HG02759 (cell line): ENCODE measurements at regions not wholly inside any gene's neighbourhood (a gene's known extent, or its start where the extent isn't known, plus 50 kb on each side); places are given as distances from the start of the nearest gene placed in this dataset.
"Not testable (repeated sequence)": the region's sequence is repeated elsewhere in the genome, so short reads cannot be mapped to it uniquely, and the experiment has no call there.

Source experiments
- ATAC-seq: cut with Tn5 transposase; IDR thresholded peaks from one replicate; pipeline ENCODE4 v1.9.1; 2021; ENCODE audit warnings: mild to moderate bottlenecking, moderate library complexity; ENCODE audit not compliant: unreplicated experiment

DNA sequence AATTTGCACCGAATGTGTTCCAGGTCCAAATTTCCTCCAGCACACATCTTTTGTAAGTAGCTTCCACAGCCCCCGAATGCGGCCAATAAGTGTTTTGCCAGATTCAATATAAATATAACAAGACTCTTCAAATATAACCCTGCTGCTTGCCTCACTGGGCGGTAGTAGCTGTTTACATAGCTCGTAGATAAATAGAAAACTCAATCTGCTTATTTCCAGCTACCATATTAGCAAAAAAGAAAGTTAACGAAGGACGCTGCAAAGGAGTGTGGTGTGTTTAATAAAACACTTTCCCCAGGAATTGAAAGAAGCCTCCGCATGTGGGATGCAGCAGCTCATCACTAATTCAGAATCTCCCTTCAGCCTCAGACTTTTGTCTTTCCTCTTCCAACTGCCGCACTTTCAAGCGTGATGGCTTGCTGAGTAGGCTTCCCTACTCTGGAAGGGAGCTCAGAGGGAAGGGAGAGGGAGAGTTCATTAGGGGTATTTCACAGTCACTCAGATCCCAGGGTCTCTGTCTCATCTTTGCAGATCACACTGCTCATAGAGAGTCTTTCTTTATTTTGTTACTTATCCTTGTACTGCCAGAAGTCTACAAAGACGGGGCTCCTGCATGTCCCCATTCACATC, 367.0 kb downstream of the RND3 start:
- no peak for ATAC-seq

DNA sequence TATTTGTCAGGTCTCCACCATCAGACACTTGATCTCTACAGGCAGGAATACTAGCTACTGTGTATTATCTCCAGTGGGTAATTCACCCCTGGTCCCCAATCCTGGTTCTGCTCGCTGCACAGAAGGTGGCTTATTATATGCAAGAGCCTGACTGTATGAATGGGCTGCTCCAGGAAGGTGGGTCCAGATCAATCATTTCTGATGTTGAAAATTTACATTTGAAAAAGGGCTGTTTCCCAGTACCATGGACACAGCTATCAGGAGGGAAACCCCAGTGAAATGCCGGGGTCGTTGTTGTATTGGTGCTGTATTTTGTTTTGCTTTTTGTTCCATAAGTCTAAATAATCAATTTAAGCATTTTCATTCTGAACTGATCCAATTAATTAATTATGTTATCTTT, 367.6 kb downstream of the RND3 start:
- ATAC-seq = no peak

DNA sequence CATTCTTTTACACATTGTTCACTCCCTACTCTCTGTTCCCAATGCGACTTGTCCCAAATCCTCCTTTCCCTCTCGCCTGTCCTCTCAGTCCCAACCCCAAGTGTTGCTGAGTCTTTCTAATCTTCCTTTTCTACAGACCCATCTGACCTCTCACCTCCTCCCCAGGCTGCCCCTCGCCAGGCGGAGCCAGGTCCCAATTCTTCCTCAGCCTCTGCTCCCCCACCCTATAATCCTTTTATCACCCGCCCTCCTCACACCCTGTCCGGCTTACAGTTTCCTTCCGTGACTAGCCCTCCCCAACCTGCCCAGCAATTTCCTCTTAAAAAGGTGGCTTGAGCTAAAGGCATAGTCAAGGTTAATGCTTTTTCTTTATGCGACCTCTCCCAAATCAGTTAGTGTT, 373.4 kb downstream of the RND3 start:
- ATAC-seq = not testable (repeated sequence)

DNA sequence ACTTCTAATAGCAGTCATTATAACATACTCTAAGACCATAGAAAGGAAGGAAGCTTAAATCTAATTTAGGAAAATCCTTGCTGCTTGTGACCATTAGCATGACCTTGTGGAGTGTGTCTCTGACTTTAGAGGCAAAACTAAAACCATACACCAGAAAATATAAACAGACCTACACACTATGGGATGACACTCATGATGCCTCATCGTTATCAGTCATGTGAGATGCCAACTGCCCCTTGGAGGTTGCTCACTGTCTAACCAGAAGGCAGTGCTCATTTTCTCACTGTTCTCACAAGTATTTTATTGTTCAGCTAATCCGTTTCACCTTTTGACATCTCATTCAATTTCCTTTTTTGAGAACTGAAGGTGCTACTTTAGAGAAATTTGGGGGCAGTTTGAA, 376.9 kb downstream of the RND3 start:
- ATAC-seq = no peak

DNA sequence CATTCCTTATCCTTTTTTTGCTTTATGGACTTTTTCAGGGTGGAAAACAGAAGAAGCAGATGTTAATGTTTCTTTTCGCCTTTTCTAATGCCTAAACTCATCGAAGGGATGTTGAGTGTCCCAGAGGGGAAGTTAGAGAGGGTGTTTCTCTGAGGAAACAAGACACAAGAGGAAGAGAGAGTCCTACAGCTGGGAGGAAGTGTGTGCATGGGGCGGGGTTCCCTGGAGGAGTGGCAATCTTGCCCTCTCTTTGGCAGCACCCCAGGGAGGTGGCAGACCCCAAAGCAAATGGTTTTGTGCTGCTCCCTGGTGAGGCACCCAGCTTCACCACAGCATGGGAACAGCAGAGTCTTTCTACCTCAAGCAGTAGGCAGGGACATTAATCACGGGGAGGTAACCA, 377.6 kb downstream of the RND3 start:
- ATAC-seq = no peak

DNA sequence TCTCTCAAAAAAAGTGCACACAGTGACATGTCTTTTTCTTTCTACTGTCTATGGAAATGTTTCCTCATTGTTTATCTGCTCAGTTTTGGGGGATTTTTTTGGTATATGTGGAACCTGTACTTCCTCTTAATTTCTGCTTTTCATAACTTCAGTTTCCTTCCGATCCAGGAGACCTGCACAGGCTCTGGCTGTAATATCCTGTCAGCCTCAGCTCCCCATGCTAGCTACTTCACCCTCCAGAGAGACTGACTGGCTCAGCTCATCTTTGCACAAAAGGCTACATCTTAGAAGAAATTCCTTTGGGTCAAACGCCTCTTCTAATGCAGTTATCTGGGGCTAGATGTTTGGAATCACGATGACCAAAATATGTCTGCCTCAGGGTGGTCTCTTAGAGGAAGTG, 378.4 kb downstream of the RND3 start:
- ATAC-seq = no peak

DNA sequence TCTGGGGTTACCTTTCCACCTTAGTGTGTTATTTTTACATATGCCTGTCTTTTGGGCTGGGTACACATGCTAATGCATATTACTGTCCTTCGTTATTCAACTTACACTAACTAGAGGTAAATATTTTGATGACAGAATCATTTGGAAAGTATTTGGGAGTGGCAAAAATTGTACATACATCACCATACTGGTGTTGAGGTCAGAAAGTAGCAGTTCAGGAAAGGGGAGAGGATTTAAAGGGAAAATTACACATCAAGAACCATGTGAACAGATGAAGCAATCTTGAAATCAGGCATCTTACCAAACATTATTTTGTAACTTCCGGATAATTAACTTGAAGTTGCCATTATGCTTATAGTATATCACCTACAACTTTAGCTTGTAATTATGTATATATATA, 379.7 kb downstream of the RND3 start:
- ATAC-seq = no peak

DNA sequence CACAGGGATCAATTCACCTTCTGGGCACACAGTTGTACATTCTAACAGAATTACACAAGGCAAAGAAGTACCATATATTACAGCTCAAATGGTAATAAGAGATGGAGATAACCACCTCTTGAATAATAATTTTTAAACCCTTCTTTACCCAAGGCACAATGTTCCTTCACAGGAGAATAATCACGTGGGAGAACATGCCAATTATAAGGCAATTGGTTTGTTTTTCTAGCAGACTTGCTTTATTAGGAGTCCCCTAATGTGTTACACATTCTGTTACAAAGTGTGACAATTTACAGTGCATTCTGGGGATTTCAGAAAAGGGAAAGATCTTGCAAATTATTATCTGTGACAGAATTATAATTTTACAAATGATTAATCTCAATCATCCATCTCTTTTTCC, 380.3 kb downstream of the RND3 start:
- ATAC-seq = no peak

DNA sequence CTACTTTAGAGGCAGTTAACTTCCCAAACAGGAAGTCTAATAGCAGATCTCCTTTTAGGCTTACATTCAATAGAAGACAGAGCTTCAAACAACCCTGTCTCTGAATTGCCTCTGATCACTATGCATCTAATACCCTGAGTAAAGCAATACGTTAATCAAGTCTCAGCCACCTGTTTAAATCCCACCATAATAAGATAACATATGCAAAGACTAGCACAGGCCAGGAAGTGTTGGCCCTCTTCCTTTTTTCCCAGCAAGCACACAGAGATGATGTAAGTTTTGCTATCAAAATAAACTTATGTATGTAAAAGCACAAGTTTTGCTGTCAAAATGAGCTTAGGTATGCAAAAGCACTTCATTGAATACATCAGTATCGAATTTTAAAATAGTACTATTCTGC, 385.5 kb downstream of the RND3 start:
- no peak for ATAC-seq

DNA sequence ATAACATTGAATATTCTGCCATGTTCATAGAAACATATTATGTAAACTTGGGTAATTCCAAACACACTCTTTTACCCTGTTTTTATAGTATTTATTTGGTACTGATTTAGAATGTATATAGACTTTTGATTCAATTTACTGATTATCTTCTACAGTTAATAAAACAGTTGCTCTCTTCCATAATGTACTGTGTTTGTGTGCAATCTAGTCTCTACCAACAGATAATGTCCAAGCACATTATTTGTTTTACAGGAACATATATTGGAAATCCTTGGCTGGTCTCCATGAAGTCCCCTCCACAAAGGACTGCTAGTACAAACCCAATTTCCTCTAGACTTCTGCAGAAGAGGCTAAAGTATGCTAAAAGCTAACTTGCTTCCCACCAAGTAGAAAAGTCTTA, 386.6 kb downstream of the RND3 start:
- no peak for ATAC-seq

DNA sequence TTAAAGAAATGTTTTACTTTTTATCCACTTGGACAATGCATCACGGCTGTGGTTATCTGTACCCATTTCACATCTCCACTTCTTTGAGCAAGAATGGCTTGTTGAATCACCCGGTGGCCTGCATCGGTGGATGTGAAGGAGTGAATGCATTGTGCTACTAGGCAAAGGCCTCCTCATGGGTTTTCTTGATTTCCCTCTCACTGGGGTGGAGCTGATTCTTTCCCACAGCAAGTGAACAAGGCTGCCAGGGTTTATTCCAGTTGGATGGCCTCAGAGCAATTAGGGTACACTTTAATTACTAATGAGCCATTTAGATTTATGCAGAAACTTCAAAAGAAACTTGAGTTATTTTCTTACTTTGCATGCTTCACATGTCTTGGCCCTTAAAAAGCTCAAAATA, 387.1 kb downstream of the RND3 start:
- no peak for ATAC-seq

DNA sequence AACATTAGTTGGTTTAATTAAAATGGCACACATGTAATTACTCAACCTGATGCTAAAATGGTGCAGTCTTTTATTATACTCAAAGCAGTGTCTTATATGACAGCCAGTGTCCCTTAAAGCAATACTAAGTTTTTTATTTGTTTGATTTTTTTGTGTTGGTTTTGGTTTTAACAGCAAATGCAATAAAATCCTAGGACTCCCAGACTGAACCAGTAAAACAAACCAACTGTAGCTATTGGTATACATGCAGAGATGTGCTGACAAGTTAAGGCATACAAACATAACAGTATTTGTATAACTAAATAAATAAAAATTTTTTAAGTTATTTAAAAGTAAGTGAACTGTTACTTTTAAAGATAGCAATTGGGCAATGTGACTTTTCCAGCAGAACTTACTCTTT, 387.7 kb downstream of the RND3 start:
- no peak for ATAC-seq

DNA sequence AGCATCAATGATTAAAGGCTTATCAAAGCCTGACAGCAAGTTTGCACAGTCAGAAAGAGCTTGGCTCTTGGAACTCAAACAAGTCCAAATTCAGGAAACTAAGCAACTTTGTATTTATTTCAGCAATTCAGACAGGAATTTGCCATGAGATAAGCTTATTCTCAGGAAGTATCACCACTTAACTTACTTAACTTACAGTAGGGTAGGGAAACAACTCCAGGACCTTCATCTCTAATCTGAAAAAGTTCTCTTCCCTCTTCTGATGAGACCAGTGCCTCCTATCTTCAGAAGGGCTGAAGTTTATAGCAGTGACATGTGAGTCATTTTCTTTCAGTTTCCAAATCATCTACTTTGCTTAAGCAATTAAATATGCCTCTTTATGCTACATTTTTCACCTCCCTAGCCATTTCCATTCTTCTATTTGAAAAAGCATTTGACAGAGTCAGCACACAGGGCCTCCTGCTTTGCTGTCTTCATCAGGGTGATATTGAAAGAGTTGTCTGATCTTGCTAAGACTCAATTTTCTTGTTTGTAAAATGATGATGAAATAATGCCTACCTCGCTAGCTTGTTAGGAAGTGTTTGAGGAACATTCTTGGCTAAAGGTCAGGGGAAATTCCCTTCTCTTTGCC, 389.5 kb downstream of the RND3 start:
- no peak for ATAC-seq

DNA sequence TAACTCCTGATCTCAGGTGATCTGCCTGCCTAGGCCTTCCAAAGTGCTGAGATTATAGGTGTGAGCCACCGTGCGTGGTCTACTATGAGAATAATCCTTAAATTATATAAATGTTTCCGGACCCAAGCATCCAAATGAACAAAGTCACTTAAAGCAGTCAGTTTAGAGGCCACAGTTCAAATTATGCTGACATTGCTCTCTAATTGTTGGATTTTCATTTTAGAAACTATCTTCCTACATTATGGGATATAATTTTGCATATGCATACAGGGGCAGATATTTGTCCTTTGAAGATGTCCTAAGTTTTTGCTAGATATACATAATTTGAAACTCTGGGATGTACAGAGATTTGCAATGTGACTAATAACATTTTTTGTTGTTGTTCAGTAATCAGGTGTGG, 390.1 kb downstream of the RND3 start:
- no peak for ATAC-seq

DNA sequence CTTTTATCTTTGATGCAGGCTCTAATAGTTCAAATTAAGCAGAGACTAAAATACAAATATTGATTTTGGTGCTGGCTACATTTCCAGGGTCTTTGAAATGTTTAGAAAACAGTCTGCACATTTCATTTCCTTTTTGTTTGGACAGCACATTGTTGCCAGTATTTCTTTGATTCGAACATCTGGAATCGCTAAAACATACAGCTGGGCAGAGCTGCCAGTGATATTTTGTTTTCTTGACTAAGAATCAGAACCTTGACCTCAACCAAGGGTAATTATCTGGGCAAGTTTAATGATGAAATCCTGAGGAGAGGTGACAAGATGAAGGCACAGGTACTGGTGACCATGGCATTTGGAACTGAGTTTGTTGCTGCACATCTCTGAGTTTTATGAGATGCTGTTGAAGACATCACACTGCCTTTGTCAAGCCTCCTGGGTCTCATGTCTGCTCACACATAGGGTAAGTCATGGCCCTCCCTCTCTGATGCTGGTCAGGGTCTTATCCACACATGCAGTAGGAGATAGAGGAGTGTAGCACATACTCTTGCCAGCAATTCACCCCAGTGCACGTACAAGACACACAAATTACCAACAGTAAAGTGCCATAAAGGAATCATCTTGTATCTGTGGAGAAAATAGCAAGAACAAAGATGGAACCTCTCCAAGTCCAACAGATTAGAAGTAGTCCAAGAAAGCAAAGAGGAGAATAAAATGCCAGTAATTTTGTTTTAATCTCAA, 391.9 kb downstream of the RND3 start:
- no peak for ATAC-seq

DNA sequence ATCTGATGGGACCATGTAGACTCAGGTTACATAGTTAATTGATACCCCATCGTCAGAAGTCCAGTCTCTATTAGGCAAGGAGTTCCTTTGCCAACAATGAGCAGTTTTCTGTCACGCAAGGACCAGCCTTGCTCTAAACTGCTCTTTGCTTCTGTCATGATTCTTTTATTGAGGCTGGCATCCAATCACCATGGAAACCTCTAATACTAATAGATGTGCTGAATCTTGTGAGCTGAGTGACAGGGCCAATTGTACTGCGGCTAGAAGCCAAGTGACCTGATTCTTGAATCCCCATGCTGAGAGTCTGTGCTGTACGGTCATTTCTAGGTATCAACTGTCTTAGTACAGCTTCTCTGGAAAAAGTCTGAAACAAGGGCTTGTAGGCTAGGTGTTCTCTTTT, 395.6 kb downstream of the RND3 start:
- no peak for ATAC-seq

DNA sequence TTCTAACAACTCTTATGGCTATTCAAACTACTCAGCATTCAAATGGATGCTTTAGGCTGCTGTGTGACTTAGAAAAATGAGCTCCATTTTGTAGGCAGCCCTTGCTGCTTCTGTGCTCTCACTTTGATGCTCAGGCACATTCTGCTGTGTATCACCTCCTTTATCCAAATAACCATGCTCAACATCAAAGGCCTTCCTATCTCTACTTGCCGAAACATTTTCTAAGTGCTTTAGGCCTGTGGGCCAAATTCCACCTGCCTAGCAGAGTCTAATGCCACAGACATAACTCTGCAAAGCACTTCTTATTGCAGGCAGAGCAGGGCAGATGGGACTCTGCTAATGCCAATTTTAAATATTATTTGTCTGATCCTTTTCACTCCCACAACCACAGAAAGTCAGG, 397.4 kb downstream of the RND3 start:
- ATAC-seq = no peak

DNA sequence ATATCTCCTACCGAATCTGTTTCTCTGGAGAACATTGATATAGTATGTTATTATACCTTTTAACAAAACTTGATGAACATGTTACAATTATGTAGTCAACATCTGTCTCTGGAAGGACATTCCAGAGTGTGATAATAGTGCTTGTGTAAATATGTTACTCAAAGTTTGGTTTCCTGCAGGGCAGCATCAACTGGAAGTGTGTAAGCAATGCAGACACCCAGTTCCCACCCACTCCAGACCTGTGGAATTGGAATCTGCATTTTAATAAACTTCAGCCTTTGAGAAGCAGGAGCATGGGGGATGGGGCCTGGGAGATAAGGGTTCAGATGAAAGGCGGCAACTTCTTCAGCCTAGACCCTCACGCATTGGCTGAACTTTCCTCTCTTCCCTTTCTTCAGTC, 398.9 kb downstream of the RND3 start:
- no peak for ATAC-seq

DNA sequence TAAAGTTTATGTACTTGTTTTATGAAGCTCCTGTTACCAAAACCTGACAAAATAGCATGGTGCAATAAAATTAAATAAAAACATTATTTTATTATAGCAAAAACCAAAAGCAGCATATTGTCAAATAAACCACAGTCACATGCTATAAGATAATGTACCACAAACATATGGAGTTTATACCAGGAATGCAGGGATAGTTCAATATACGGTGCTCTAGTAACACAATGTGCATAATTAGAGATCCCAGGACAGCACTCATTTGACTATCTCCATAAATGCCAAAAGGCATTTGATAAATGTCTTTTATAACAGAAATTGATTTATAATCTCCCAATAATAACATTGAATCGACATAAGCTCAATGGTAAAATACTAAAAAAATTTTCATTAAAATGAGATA, 402.0 kb downstream of the RND3 start:
- no peak for ATAC-seq

DNA sequence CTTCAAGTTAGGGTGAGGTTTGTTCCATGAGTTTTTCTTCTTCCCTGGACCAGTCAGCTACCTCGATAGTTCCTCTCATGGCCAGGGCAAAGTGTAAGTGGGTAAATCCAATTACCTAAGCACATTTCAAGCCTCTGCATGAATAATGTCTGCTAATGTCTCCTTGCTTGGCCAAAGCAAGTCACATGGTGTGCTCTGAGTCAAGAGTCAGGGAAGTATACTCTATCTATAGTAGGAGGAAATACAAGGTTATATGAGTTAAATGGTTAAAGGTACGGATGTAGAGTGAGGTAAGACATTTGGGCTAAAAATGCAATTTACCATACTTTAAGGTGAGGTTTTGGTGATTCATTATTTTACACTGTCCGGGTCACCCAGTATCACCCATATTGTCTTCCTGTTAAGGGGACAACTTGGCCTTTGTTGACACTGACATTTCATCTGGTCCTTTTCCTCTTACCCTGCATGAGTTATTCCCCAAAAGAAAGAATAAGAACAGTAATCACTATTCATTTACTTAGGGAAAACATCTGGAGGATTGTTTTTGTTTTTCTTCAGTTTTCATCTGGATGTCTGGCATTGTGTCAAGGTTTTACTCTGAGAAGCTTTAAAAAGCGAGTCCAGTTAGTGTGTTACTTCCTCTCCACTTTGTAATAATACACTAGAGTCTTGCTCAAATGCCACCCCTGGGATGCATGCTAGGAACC, 405.5 kb downstream of the RND3 start:
- no peak for ATAC-seq

DNA sequence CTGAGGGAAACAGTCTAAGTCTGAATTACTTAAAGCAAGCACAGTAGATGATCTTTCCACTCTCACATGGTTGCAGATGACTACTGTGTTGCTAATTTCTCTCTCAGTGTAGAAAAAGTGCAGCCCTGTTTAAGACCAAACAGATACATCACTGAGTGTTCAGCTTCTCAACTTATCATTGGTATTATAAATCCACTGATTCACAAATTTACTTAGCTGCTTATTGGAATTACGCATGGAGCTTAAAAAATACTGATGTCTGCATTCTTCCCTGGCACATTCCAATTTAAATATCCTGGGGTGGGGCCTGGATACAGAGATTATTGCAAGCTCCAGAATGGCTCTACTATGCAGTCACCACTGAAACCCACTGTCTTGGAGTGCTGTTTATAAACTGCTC, 411.2 kb downstream of the RND3 start:
- ATAC-seq = no peak

DNA sequence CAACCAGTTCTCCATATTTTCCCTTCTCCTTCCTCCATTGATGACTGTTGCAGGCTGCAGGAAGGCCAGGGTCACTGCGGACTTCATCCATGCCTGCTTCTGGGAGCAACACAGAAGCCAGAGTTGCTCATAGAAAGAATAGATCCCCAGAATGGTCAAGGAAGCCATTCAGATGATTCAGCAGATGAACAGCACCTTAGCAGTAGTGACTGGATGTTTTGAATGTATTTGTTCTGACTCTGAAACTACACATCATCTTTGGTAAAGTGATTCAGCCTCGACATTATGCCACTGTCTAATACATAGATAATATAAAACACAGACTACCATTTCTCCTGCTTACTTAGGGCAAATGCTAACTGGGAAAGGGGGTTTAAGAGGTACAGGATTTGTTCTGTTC, 411.6 kb downstream of the RND3 start:
- no peak for ATAC-seq
